Activated naive CD4-positive, alpha-beta T cell treated with Interleukin-2 at 50 U/mL for 16 hours (primary cell): ENCODE measurements at regions not wholly inside any gene's neighbourhood (a gene's known extent, or its start where the extent isn't known, plus 50 kb on each side); places are given as distances from the start of the nearest gene placed in this dataset.

Experiments used
- DNase-seq: peaks from one replicate; pipeline ENCODE4 v3.0.0-alpha.2; 2020

- no peak for DNase-seq
Measured at GRCh38 chr1:189499736-189500135, 977.9 kb downstream of the BRINP3 start.

- no peak for DNase-seq
Measured at GRCh38 chr1:189500778-189501177, 976.9 kb downstream of the BRINP3 start.

- no peak for DNase-seq
Measured at GRCh38 chr1:189510827-189511226, 966.8 kb downstream of the BRINP3 start.

GRCh38 chr1:189513091-189513490, 964.6 kb downstream of the BRINP3 start:
- DNase-seq = no peak

- DNase-seq = no peak
Measured at GRCh38 chr1:189522441-189522840, 955.2 kb downstream of the BRINP3 start.

- no peak for DNase-seq
Measured at GRCh38 chr1:189524501-189524900, 953.2 kb downstream of the BRINP3 start.

- DNase-seq = no peak
Measured at GRCh38 chr1:189530162-189530561, 947.5 kb downstream of the BRINP3 start.

- no peak for DNase-seq
Measured at GRCh38 chr1:189538271-189538670, 939.4 kb downstream of the BRINP3 start.

- DNase-seq = no peak
Measured at GRCh38 chr1:189550498-189550897, 927.2 kb downstream of the BRINP3 start.

GRCh38 chr1:189563784-189564183, 913.9 kb downstream of the BRINP3 start:
- DNase-seq = no peak

- no peak for DNase-seq
Measured at GRCh38 chr1:189567890-189568289, 909.8 kb downstream of the BRINP3 start.

GRCh38 chr1:189596197-189596596, 881.5 kb downstream of the BRINP3 start:
- DNase-seq = no peak

- no peak for DNase-seq
Measured at GRCh38 chr1:189597083-189597482, 880.6 kb downstream of the BRINP3 start.

- no peak for DNase-seq
Measured at GRCh38 chr1:189605226-189605625, 872.4 kb downstream of the BRINP3 start.

- DNase-seq = no peak
Measured at GRCh38 chr1:189606047-189606446, 871.6 kb downstream of the BRINP3 start.

- DNase-seq = no peak
Measured at GRCh38 chr1:189606795-189607476, 870.7 kb downstream of the BRINP3 start.

GRCh38 chr1:189607477-189608096, 870.1 kb downstream of the BRINP3 start:
- DNase-seq = no peak

- DNase-seq = no peak
Measured at GRCh38 chr1:189609167-189609566, 868.5 kb downstream of the BRINP3 start.

- DNase-seq = no peak
Measured at GRCh38 chr1:189616893-189617292, 860.8 kb downstream of the BRINP3 start.

- DNase-seq = no peak
Measured at GRCh38 chr1:189619682-189620332, 857.9 kb downstream of the BRINP3 start.

- DNase-seq = no peak
Measured at GRCh38 chr1:189620471-189620870, 857.2 kb downstream of the BRINP3 start.

GRCh38 chr1:189623336-189623735, 854.3 kb downstream of the BRINP3 start:
- DNase-seq = no peak

- DNase-seq = no peak
Measured at GRCh38 chr1:189627427-189627826, 850.2 kb downstream of the BRINP3 start.

GRCh38 chr1:189628857-189629256, 848.8 kb downstream of the BRINP3 start:
- no peak for DNase-seq
